Kidney epithelial cell (primary cell): ENCODE measurements at regions not wholly inside any gene's neighbourhood (a gene's known extent, or its start where the extent isn't known, plus 50 kb on each side); places are given as distances from the start of the nearest gene placed in this dataset.

Experiments
- DNase-seq: peaks from one replicate; pipeline ENCODE4 v3.0.0-alpha.2; 2010; ENCODE audit warnings: low read depth
- H3K27me3 ChIP-seq: 2 replicates; pipeline ENCODE4 v1.6.0; 2011; ENCODE audit warnings: low read length; ENCODE audit not compliant: control insufficient read depth, insufficient read depth
- H3K36me3 ChIP-seq: 2 replicates; pipeline ENCODE4 v1.5.1; 2011; ENCODE audit warnings: low read length; ENCODE audit not compliant: control insufficient read depth, insufficient read depth
- H3K4me3 ChIP-seq: 2 replicates; pipeline ENCODE4 v1.5.1; 2011; ENCODE audit warnings: low read depth, mild to moderate bottlenecking, control low read depth, low read length
- CTCF ChIP-seq: IDR thresholded peaks from 2 replicates; pipeline ENCODE4 v1.5.1; 2011; ENCODE audit warnings: mild to moderate bottlenecking, moderate library complexity, low read length, control low read depth, inconsistent platforms; ENCODE audit not compliant: insufficient read depth, poor library complexity, severe bottlenecking

GRCh38 chrX:11040996-11041395, 70.1 kb upstream of the HCCS start:
- DNase-seq = no peak
- H3K36me3 ChIP-seq = no peaks in the 10 kb centered on the region
- no peak for TF ChIP-seq CTCF
- H3K27me3 ChIP-seq = no peaks in the 10 kb centered on the region
- no peak overlapping the region for H3K4me3 ChIP-seq

- H3K27me3 ChIP-seq = no peaks in the 10 kb centered on the region
- no peaks in the 10 kb centered on the region for H3K36me3 ChIP-seq
- H3K4me3 ChIP-seq = no peak overlapping the region
- no peak for DNase-seq
- TF ChIP-seq CTCF = no peak
Observed at GRCh38 chrX:11050013-11050412, 61.1 kb upstream of the HCCS start.

- H3K36me3 ChIP-seq = no peaks in the 10 kb centered on the region
- no peak for DNase-seq
- H3K27me3 ChIP-seq = no peaks in the 10 kb centered on the region
- H3K4me3 ChIP-seq = no peak overlapping the region
- no peak for TF ChIP-seq CTCF
Observed at GRCh38 chrX:11053351-11053750, 57.8 kb upstream of the HCCS start.

- TF ChIP-seq CTCF = no peak
- no peak for DNase-seq
- no peaks in the 10 kb centered on the region for H3K27me3 ChIP-seq
Observed at GRCh38 chrX:11056322-11057176, 54.6 kb upstream of the HCCS start.

GRCh38 chrX:11059933-11060332, 51.2 kb upstream of the HCCS start:
- no peak for DNase-seq
- Histone ChIP-seq H3K36me3 (no peaks in the 10 kb centered on the region), H3K4me3 (no peak overlapping the region), H3K27me3 (no peaks in the 10 kb centered on the region)
- TF ChIP-seq CTCF = no peak

More at GRCh38 chrX:11056322-11057176, 54.6 kb upstream of the HCCS start:
- no peaks in the 10 kb centered on the region for H3K36me3 ChIP-seq
- H3K4me3 ChIP-seq = no peak overlapping the region
